DOHH2 (cell line): ENCODE measurements at regions not wholly inside any gene's neighbourhood (a gene's known extent, or its start where the extent isn't known, plus 50 kb on each side); places are given as distances from the start of the nearest gene placed in this dataset.

Experiments
- H3F3A ChIP-seq: fragments of 200-600 bp; sonication (generic), shearing (Covaris generic); 2 replicates; pipeline ENCODE4 v1.6.0; 2016; ENCODE audit warnings: antibody characterized with exemption, mild to moderate bottlenecking; ENCODE audit not compliant: control insufficient read depth, insufficient read depth
- H3K27ac ChIP-seq: fragments of 200-600 bp; sonication (generic); 2 replicates; pipeline ENCODE4 v1.5.1; 2014; ENCODE audit warnings: low read depth, mild to moderate bottlenecking, low read length, moderate library complexity
- H3K27me3 ChIP-seq: fragments of 200-600 bp; sonication (generic); 2 replicates; pipeline ENCODE4 v1.6.1; 2014; ENCODE audit warnings: mild to moderate bottlenecking, low read length, mixed read lengths; ENCODE audit not compliant: control insufficient read depth
- H3K36me3 ChIP-seq: fragments of 200-600 bp; sonication (generic); 2 replicates; pipeline ENCODE4 v1.6.1; 2014; ENCODE audit warnings: mild to moderate bottlenecking, low read length, moderate library complexity, mixed read lengths; ENCODE audit not compliant: control insufficient read depth
- H3K4me1 ChIP-seq: fragments of 200-600 bp; sonication (generic); 2 replicates; pipeline ENCODE4 v1.6.1; 2014; ENCODE audit warnings: mild to moderate bottlenecking, low read length, mixed read lengths; ENCODE audit not compliant: control insufficient read depth
- H3K4me2 ChIP-seq: fragments of 200-600 bp; sonication (generic); 2 replicates; pipeline ENCODE4 v1.6.0; 2014; ENCODE audit warnings: mild to moderate bottlenecking, low read length, moderate library complexity
- H3K4me3 ChIP-seq: fragments of 200-600 bp; sonication (generic); 2 replicates; pipeline ENCODE4 v1.5.1; 2014; ENCODE audit warnings: mild to moderate bottlenecking, low read length, mixed read lengths
- H3K79me2 ChIP-seq: fragments of 200-600 bp; sonication (generic); 2 replicates; pipeline ENCODE4 v1.6.1; 2014; ENCODE audit warnings: mild to moderate bottlenecking, low read length, mixed read lengths; ENCODE audit not compliant: control insufficient read depth
- H3K9me2 ChIP-seq: fragments of 200-600 bp; sonication (generic); replicated peaks from 2 replicates; pipeline ENCODE4 v1.6.1; 2014; ENCODE audit warnings: mild to moderate bottlenecking, low read length, mixed read lengths; ENCODE audit not compliant: control insufficient read depth
- H3K9me3 ChIP-seq: fragments of 200-600 bp; sonication (generic); 2 replicates; pipeline ENCODE4 v1.6.1; 2014; ENCODE audit warnings: antibody characterized with exemption, low read length, mixed read lengths; ENCODE audit not compliant: control insufficient read depth, insufficient read depth
- H4K20me1 ChIP-seq: fragments of 200-600 bp; sonication (generic); 2 replicates; pipeline ENCODE4 v1.6.0; 2014; ENCODE audit warnings: low read depth, mild to moderate bottlenecking, antibody characterized with exemption, low read length, moderate library complexity; ENCODE audit not compliant: control insufficient read depth, insufficient read depth
- EZH2phosphoT487 ChIP-seq: fragments of 200-600 bp; sonication (generic); IDR thresholded peaks from 2 replicates; pipeline ENCODE4 v1.6.1; 2017; ENCODE audit warnings: borderline replicate concordance, mild to moderate bottlenecking, antibody characterized with exemption, low read length, moderate library complexity, mixed read lengths
- TF ChIP-seq, protein P1 (sequence below): fragments of 200-600 bp; sonication (generic); IDR thresholded peaks from one replicate; pipeline ENCODE4 v1.5.1; 2014; ENCODE audit warnings: antibody characterized with exemption, mild to moderate bottlenecking, low read depth, low read length; ENCODE audit not compliant: poor library complexity, severe bottlenecking

GRCh38 chr5:166499447-166500240 lies 1791.8 kb upstream of the WWC1 start:
- Histone ChIP-seq H3K27me3 (no peaks in the 10 kb centered on the region), H3K4me1 (no peaks in the 10 kb centered on the region), H3K36me3 (no peaks in the 10 kb centered on the region), H4K20me1 (no peaks in the 10 kb centered on the region), H3K4me2 (no peak overlapping the region), H3F3A (no peaks in the 10 kb centered on the region), H3K4me3 (no peak overlapping the region), H3K9me2 (no peaks in the 10 kb centered on the region), H3K9me3 (no peaks in the 10 kb centered on the region; the same call in 1 of the 2 replicates), H3K27ac (no peak overlapping the region), H3K79me2 (no peaks in the 10 kb centered on the region)
- TF ChIP-seq EZH2phosphoT487: no peak
- TF ChIP-seq, protein P1, sequence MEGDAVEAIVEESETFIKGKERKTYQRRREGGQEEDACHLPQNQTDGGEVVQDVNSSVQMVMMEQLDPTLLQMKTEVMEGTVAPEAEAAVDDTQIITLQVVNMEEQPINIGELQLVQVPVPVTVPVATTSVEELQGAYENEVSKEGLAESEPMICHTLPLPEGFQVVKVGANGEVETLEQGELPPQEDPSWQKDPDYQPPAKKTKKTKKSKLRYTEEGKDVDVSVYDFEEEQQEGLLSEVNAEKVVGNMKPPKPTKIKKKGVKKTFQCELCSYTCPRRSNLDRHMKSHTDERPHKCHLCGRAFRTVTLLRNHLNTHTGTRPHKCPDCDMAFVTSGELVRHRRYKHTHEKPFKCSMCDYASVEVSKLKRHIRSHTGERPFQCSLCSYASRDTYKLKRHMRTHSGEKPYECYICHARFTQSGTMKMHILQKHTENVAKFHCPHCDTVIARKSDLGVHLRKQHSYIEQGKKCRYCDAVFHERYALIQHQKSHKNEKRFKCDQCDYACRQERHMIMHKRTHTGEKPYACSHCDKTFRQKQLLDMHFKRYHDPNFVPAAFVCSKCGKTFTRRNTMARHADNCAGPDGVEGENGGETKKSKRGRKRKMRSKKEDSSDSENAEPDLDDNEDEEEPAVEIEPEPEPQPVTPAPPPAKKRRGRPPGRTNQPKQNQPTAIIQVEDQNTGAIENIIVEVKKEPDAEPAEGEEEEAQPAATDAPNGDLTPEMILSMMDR: no peak

- TF ChIP-seq EZH2phosphoT487: no peak
- TF ChIP-seq, protein P1: no peak
- H3K27ac ChIP-seq: no peak overlapping the region
- H3F3A ChIP-seq: no peaks in the 10 kb centered on the region
- H3K4me2 ChIP-seq: no peak overlapping the region
- H3K27me3 ChIP-seq: no peaks in the 10 kb centered on the region
- H3K79me2 ChIP-seq: no peaks in the 10 kb centered on the region
- no peaks in the 10 kb centered on the region for H3K36me3 ChIP-seq
- no peaks in the 10 kb centered on the region for H4K20me1 ChIP-seq
- no peak overlapping the region for H3K4me3 ChIP-seq
- H3K9me3 ChIP-seq: no peaks in the 10 kb centered on the region; the same call in 1 of the 2 replicates
- H3K4me1 ChIP-seq: no peaks in the 10 kb centered on the region
- no peaks in the 10 kb centered on the region for H3K9me2 ChIP-seq
Observed at GRCh38 chr5:166503506-166503905, 1787.9 kb upstream of the WWC1 start.

GRCh38 chr5:166505067-166505466 lies 1786.4 kb upstream of the WWC1 start:
- Histone ChIP-seq H3K4me2 (no peak overlapping the region), H3F3A (no peaks in the 10 kb centered on the region), H3K9me2 (no peaks in the 10 kb centered on the region), H3K4me1 (no peaks in the 10 kb centered on the region), H4K20me1 (no peaks in the 10 kb centered on the region), H3K27ac (no peak overlapping the region), H3K36me3 (no peaks in the 10 kb centered on the region), H3K4me3 (no peak overlapping the region), H3K9me3 (no peaks in the 10 kb centered on the region; the same call in 1 of the 2 replicates), H3K27me3 (no peaks in the 10 kb centered on the region), H3K79me2 (no peaks in the 10 kb centered on the region)
- no peak for TF ChIP-seq EZH2phosphoT487

GRCh38 chr5:166505544-166505943 lies 1785.9 kb upstream of the WWC1 start:
- no peaks in the 10 kb centered on the region; the same call in 1 of the 2 replicates for H3K9me3 ChIP-seq
- H3K27me3 ChIP-seq: no peaks in the 10 kb centered on the region
- H3K27ac ChIP-seq: no peak overlapping the region
- TF ChIP-seq, protein P1: no peak
- TF ChIP-seq EZH2phosphoT487: no peak
- H3K4me2 ChIP-seq: no peak overlapping the region
- no peaks in the 10 kb centered on the region for H3K79me2 ChIP-seq
- H3F3A ChIP-seq: no peaks in the 10 kb centered on the region
- no peak overlapping the region for H3K4me3 ChIP-seq
- H3K4me1 ChIP-seq: no peaks in the 10 kb centered on the region
- H4K20me1 ChIP-seq: no peaks in the 10 kb centered on the region
- H3K9me2 ChIP-seq: no peaks in the 10 kb centered on the region
- H3K36me3 ChIP-seq: no peaks in the 10 kb centered on the region
